Ishikawa (cell line): ENCODE measurements at regions not wholly inside any gene's neighbourhood (a gene's known extent, or its start where the extent isn't known, plus 50 kb on each side); places are given as distances from the start of the nearest gene placed in this dataset.

ENCODE experiments used
- CEBPB ChIP-seq: IDR thresholded peaks from 2 replicates; pipeline ENCODE4 v1.6.1; 2012
- CREB1 ChIP-seq: IDR thresholded peaks from 2 replicates; pipeline ENCODE4 v1.6.1; 2012; ENCODE audit warnings: low read depth
- EGR1 ChIP-seq: IDR thresholded peaks from 2 replicates; pipeline ENCODE4 v1.6.1; 2012
- EP300 ChIP-seq: IDR thresholded peaks from 2 replicates; pipeline ENCODE4 v1.6.1; 2012; ENCODE audit warnings: borderline replicate concordance
- FOXM1 ChIP-seq: IDR thresholded peaks from 2 replicates; pipeline ENCODE4 v1.6.1; 2012; ENCODE audit warnings: low read depth, borderline replicate concordance
- MAX ChIP-seq: IDR thresholded peaks from 2 replicates; pipeline ENCODE4 v1.6.1; 2012
- NFIC ChIP-seq: IDR thresholded peaks from 2 replicates; pipeline ENCODE4 v1.6.1; 2012
- RAD21 ChIP-seq: IDR thresholded peaks from 2 replicates; pipeline ENCODE4 v1.6.1; 2012; ENCODE audit warnings: low read depth
- REST ChIP-seq: IDR thresholded peaks from 2 replicates; pipeline ENCODE4 v1.6.1; 2012; ENCODE audit warnings: low read depth, mild to moderate bottlenecking
- TAF1 ChIP-seq: IDR thresholded peaks from 2 replicates; pipeline ENCODE4 v1.6.1; 2012; ENCODE audit warnings: low read depth, mild to moderate bottlenecking
- TCF12 ChIP-seq: IDR thresholded peaks from 2 replicates; pipeline ENCODE4 v1.6.1; 2012; ENCODE audit warnings: low read depth
- TEAD4 ChIP-seq: IDR thresholded peaks from 2 replicates; pipeline ENCODE4 v1.6.1; 2012
- YY1 ChIP-seq: IDR thresholded peaks from 2 replicates; pipeline ENCODE4 v1.6.1; 2012; ENCODE audit warnings: low read depth
- ZBTB7A ChIP-seq: IDR thresholded peaks from 2 replicates; pipeline ENCODE4 v1.6.1; 2012; ENCODE audit warnings: low read depth
- TF ChIP-seq, protein P1 (sequence below): IDR thresholded peaks from 2 replicates; pipeline ENCODE4 v1.6.1; 2012

DNA sequence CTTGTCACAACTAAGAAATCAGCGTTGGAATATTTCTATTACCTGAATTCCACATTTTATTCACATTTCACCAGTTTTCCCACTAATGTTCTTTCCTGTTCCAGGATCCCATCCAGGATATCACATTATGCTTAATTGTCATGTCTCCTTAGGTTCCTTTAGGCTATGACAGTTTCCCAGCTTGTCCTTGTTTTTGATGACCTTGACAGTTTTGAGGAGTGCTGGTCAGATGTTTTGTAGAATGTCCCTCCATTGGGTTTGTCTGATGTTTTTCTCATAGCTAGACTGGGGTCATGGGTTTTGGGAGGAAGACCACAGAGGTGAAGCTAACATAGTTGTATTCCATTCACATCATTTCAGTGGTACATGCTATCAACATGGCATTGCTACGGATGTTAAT is 80.8 kb upstream of the HEPHL1 start:
- TF ChIP-seq TCF12 = no peak
- TF ChIP-seq TEAD4 = no peak
- TF ChIP-seq MAX = no peak
- TF ChIP-seq FOXM1 = no peak
- no peak for TF ChIP-seq EGR1
- TF ChIP-seq EP300 = no peak
- TF ChIP-seq YY1 = no peak
- TF ChIP-seq CREB1 = no peak
- TF ChIP-seq, protein P1, sequence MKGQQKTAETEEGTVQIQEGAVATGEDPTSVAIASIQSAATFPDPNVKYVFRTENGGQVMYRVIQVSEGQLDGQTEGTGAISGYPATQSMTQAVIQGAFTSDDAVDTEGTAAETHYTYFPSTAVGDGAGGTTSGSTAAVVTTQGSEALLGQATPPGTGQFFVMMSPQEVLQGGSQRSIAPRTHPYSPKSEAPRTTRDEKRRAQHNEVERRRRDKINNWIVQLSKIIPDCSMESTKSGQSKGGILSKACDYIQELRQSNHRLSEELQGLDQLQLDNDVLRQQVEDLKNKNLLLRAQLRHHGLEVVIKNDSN = no peak
- no peak for TF ChIP-seq ZBTB7A
- no peak for TF ChIP-seq NFIC
- TF ChIP-seq CEBPB = no peak
- no peak for TF ChIP-seq RAD21
- TF ChIP-seq TAF1 = no peak

DNA sequence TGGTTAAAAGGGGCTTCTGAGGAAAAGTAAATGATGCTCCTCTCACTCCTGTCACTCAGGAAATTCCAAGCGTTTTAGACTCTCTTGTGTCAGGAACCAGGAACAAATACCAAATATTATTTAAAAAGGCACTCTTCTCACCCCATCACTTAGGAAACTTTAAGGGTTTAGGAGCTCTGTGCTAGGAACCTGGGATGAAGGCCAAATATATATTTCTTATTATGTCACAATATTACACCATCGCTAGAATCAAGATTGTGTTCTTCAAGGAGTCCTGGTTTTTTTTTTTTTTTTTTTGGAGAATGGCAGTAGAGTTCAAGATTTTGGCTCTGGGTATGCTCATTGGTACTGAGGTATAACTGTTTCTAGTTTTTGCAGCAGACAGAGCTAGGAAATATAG is 79.0 kb upstream of the HEPHL1 start:
- TF ChIP-seq EP300 = no peak
- TF ChIP-seq TCF12 = no peak
- no peak for TF ChIP-seq YY1
- TF ChIP-seq MAX = no peak

DNA sequence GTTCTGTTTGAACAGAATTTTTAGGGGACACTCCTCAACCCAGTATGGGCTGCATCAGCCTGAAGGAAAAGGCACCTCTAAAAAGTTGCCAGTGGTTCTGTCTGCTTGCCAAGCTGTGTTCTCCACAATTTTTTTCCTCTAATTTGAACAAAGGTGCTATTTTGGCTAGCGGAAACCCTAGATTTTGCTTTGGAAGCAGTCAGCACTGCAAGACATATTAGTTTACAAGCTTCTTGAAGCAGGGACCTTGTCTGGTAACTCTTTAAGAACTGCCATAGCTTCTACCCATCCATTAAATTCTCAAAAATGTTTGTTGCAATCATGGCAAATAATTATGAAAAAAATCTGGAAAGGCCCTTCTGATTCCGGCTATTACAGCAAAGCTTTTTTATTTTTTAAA is 75.6 kb upstream of the HEPHL1 start:
- TF ChIP-seq RAD21 (no peak), REST (no peak), FOXM1 (no peak), ZBTB7A (no peak), MAX (no peak), YY1 (no peak), TEAD4 (no peak), NFIC (no peak), EP300 (no peak), EGR1 (no peak), CEBPB (no peak), CREB1 (no peak), TCF12 (no peak), TAF1 (no peak)
- TF ChIP-seq, protein P1 = no peak

GRCh38 chr11:93952082-93952780 is 68.9 kb upstream of the HEPHL1 start:
- TF ChIP-seq ZBTB7A (no peak), EGR1 (no peak), TCF12 (no peak), CREB1 (no peak), TEAD4 (no peak), TAF1 (no peak), REST (no peak), NFIC (no peak), CEBPB (no peak), FOXM1 (no peak), RAD21 (no peak)
- TF ChIP-seq, protein P1 = no peak

DNA sequence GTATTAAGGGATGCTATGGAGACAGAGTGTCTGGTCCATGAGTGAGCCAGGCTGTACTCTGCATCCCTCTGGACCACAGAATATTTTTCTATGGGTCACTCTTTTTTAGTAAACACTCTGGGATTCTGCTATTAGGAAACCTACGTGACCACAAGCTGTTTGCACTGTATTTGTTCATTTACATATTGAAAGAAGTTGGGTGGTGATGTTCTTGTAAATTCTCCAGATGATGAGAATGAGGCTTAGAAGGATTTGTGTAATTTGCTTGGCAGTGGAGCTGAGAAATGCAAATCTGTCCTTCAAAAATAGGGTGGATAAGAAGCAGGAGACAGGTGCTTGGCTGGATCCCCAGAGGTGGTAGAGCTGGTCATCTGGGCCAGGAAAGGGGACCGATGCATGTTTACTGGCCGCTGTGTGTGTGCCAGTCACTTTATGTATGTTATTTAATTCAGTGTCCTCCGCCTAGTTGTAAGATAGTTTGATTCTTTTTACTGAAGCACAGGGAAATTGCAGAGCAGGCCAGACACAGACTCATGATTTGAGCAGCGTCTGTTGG is 63.7 kb upstream of the HEPHL1 start:
- TF ChIP-seq EGR1 (no peak), NFIC (no peak), RAD21 (no peak), EP300 (no peak), TAF1 (no peak), CREB1 (no peak), ZBTB7A (no peak), TCF12 (no peak), YY1 (no peak), MAX (no peak), CEBPB (no peak), REST (no peak), TEAD4 (no peak), FOXM1 (no peak)
- TF ChIP-seq, protein P1 = no peak
